ENCODE measurements at regions not wholly inside any gene's neighbourhood (a gene's known extent, or its start where the extent isn't known, plus 50 kb on each side); places are given as distances from the start of the nearest gene placed in this dataset.

- TF ChIP-seq CTCF (IDR thresholded peaks at IDR 0.05) (no peak), REST (IDR thresholded peaks at IDR 0.05) (no peak), RNF2 (IDR thresholded peaks at IDR 0.05; ENCODE audit: borderline replicate concordance, low read depth) (no peak), EP300 (IDR thresholded peaks at IDR 0.05) (no peak), JUN (IDR thresholded peaks at IDR 0.05) (no peak), ELK1 (IDR thresholded peaks at IDR 0.05; ENCODE audit: low read depth, low read length) (no peak)
Measured at GRCh38 chr11:32511926-32512325, 71.7 kb upstream of the EIF3M start.
